HG02970 (cell line): ENCODE measurements at regions not wholly inside any gene's neighbourhood (a gene's known extent, or its start where the extent isn't known, plus 50 kb on each side); places are given as distances from the start of the nearest gene placed in this dataset.
"Not testable (repeated sequence)": the region's sequence is repeated elsewhere in the genome, so short reads cannot be mapped to it uniquely, and the experiment has no call there.

ENCODE experiments used
- ATAC-seq: cut with Tn5 transposase; IDR thresholded peaks from one replicate; pipeline ENCODE4 v1.9.1; 2021; ENCODE audit warnings: mild to moderate bottlenecking, moderate library complexity, moderate number of reproducible peaks; ENCODE audit not compliant: unreplicated experiment, low FRiP score

DNA sequence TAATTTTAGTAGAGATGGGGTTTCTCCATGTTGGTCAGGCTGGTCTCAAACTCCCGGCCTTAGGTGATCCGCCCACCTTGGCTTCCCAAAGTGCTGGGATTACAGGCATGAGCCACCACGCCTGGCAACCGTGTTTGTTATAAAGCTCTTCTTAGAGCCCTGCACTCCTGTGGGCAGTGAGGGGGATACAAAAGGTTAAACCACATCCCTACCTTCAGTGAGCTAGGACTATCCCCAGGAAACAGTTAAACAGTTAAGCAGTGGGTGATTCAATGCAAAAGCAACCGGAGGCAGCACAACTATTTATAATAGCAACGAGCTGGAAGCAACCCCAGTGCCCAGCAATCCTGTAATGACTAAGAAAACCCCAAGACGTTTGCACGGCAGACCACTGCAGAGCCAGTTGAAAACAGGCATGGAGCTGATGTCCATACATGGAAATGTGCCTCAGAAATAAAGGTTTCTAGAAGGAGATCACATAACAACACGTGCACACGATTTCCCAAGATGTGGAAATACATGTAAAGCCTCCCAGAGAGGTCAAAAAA lies 107.2 kb upstream of the LYZL2 start:
- peak; percentile 70 for ATAC-seq

DNA sequence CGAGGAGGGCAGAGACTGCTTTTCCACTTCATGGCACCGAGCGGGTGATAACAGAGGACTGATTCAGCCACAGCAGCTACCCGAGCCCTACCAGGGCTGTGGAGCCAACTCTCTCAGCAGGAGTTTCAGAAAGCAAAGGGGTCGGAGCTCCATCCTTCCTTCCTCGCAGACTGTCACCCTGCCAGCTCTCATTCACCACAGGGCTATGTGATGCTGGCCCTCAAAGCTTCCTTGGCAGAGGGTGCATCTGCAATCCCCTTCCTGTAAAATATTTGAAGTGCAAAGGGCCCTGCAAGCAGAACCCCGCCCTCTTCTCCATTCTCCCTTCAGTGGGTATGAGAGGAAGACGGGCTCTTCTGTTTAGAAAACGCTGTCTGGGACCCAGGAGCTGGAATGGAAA lies 105.3 kb upstream of the LYZL2 start:
- no peak for ATAC-seq

DNA sequence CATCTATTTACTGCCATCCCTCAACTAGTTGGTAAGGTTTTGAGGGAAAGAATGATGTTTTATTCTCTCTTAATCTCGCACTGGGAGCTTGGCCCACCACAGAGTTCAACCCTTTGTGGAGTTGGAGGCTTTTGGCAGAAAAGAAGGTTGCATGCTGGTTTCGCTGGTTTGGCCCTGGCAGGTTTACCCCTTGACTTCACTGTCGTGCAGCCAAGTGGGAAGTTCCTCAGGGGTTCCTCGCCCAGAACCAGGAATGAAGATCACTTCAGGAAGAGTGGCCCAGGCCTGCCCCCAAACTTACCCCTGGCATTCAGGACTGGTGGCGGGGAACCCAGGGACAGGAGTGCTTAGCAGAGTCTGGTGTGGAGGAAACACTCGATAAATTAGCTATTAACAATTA lies 103.1 kb upstream of the LYZL2 start:
- ATAC-seq, result no peak

DNA sequence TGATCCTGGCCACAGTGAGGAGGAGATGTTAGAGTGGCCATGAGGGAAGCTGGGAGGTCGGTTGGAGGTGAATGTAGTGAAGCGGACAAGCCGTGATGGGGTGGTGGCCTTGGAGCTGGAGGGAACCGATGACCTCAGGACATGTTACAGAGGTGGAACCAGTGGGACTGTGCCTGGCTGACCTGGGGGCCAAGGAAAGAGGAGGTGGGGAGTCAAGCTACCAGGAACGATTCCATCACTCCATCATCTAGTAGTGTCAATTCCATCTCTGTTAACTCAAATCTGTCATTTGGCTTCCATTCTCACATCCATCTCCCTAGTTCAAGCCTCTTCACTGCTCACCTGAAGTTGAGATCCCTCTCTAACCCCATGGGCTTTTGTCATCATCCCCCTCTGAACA lies 102.4 kb upstream of the LYZL2 start:
- no peak for ATAC-seq

DNA sequence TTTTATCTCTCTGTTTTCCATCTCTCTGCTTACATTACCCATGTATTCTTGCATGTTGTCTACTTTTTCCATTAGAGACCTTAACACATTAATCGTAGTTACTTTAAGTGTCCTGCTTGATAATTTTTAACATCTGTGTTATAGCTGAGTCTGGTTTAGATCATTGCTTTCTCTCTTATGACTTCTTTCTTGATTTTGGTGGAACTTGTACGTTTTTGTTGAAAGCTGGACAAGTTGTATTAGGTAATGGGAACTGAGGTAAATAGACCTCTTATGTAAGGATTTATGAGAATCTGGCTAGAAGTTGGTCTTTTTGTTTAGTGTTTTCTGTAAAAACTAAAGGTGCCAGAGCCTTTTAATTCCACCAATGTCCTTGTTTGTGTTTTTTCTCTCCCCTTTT lies 100.8 kb upstream of the LYZL2 start:
- no peak for ATAC-seq

DNA sequence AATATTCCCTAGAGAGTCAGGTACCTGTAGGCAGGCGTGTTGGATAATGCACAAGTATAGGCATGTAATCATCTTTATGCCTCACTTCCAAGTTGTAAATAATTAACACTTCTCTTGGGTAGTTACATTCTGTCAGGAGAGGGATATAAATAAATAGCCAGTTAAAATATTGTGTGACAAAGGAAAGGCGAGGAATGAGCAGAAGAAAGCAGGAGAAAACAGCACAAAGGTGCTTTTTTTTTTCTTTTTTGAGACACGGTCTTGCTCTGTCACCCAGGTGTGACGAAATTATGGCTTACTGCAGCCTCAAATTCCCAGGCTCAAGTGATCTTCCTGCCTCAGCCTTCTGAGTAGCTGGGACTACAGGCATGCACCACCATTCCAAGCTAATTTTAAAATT lies 99.2 kb upstream of the LYZL2 start:
- no peak for ATAC-seq

DNA sequence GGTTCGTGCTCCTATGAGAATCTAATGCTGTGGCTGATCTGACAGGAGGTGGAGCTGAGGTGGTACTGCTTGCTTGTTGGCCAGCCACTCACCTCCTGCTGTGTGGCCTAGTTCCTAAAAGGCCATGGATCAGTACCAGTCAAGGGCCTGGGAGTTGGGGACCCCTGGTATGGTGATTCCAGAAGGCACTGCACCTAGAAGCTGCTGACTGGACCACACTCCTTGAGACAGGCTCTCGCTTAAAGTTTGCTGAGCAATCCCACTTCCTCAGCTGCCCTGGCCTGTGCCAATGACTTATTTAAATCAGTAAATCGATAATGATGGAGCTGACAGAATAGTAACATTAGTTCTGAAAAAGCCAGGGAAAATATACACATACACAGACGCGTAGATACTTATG lies 98.6 kb upstream of the LYZL2 start:
- no peak for ATAC-seq

DNA sequence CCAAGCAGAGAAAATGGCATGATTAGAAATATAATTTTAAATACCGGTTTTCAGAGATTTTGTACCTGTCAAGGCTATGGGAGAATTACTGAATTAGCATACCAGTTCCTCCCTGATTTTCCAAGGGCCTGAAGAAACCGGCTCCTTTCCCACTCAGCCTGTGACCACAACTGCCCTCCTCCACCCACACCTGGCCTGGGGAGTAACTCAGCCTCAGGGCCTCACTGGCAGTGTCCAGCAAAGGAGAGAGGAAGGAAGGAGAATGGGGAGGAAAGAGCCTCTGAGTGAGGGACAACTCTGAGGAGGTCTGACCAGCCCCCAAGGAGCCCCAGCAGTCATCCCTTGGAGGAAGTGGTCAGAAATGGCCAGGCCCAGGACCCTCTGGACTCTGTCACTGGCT lies 98.0 kb upstream of the LYZL2 start:
- ATAC-seq, result no peak

DNA sequence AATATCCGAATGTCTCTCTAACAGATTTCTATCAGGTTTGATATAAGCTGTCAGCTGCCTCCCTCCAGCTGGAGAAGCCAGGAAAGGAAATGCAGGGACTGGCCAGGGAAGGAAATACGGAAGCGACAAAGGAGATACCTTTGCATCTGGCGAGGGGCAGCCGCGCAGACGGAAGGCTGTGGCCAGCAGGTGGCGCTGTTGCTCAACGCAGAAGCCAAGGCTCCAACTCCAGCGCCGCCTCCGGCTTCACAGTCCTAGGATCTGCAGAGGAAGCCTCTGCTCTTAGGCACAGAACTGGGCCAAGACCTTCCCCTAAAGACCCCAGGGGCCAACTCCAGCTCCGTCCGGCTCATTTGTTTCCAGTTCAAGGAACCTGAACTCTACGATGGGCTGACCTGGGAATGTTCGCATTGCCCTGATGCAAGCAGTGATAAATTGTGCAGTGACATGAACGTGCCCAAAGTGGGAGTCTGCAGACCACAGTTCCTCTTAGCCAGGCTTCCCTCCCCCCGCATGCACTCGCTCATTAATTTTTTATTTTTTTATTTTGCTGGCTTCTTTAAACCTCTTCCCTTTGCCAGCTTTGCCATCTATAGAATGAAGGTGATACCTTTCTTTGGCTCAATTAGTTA lies 97.3 kb upstream of the LYZL2 start:
- ATAC-seq, result peak; percentile 78

DNA sequence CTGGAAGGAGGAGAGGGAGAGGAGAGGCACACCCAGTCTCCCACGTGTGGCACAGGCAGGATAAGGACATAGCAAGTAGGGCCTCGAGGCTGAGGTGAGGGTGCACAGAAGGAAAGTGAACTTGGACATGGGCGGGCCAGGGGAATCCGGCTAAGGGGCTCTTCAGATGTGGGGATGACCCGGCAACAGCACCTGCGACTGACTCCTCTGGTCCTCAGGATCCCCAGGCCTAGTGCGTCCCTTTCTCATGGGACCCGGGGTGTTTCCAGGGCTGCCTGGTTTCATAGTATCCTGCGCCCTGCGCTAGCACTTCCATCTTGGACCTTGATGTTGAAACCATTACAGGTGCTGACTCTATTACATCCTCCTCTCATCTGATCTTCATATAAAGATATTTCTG lies 96.1 kb upstream of the LYZL2 start:
- no peak for ATAC-seq

DNA sequence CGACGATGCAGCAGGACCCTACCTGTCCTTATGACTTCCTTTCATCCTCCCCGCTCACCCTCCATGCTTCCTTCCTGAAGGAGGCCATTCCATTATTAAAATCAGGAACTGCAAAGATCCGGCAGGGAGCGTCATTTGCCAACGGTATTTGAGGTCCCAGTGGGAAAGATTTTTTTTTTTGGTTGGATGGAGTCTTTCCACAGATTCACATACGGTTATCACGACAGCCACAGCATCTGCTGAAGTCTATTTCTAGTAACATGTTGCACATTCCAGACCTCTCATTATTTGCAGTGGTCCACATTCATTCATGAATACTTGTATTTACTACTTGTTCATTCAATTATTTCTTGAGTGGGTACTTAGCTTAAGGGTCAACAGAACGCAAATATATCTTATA lies 94.7 kb upstream of the LYZL2 start:
- ATAC-seq, result no peak

DNA sequence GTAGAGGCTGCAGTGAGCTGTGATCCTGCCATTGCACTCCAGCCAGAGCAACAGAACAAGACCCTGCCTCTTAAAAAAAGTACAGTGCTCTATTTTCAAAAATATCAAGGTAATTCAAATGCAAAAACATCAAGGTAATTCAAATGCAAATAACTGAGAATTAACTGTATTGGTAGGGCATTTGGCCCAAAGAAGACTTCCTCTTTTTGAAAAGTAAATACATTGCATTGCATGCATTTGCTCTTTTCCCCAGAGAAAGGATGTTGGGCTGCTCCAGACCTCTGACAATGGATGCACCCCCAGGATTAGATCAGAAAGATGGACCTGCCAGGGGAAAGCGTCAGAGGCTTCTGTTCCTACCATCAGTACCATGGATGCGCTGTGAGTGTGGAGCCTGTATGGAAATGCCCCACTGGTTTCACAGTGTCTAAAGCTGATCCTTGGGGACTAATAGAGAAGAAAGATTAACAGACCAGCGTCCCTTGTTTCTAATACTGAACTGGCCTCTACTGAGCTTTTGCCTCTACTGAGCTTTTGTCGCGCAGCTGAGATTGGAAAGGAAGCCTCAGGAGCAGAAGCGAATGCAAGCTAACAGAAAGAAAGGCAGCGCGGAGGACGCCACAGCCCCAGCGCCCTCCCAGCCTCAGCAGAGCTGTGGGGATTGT lies 93.5 kb upstream of the LYZL2 start:
- no peak for ATAC-seq

DNA sequence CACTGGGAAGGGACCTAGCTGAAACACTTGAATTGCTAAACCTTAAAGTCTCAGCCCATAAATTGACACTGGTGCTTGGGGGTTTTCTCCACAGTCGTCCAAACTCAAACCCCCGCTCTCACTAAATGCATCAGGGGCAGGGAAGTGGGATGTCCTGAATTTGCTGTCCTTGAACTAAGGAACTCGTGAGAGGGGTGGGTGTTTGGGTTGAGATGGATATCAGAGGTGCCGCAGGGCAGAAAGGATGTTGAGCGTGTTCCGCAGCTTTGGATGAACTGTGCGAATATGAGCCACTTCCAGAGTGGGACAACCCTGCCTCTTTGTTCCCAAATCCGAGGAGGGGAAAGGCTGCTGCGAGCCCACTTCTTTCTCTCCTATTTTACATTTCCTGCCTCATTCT lies 90.3 kb upstream of the LYZL2 start:
- no peak for ATAC-seq

DNA sequence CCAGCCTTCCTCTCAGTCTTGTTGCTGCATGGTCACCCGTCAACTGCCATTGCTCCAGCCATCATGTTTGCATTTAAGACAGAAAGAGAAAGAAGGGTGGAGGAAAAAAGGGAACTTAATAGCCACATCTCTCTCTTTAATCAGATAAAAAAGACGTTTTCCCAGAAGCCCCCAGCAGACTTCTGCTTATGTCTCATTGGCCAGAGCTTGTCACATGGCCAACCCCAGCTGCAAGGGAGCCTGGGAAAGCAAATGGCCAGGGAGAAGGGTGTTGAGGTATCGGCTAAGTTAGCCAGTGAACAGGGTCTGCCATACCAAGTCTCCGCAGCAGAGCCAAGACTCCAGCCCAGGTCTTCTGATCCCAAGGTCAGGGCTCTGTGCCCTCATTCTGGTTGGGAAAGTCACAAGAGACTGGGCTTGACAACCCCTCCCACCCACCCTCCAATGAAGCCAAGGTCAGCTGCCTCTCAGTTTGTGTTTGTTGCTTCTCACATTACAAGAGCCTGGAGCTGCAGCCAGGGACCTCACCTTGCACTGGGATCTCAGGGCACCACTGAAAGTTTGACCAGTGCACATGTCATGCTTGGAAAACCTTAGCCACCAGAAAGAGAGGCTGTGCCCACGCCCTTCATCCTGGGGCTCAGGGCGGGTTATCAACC lies 80.3 kb upstream of the LYZL2 start:
- ATAC-seq, result no peak

DNA sequence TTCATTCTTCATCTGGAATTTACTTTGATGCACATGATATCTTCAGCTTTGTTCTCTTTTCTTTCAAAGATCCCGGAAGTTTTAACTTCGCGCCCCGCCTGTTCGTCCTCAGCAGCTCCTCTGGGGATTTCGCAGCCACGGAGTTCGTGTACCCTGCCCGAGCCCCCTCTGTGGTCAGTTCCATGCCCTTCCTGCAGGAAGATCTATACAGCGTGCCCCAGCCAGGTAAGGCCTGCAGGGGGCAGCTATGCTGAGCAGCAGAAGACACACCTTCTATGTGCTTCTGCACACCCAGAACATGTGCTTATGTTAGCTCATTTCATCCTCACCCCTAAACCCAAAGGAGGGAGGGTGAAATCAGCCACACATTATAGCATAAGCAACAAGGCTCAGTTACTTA lies 79.7 kb upstream of the LYZL2 start:
- ATAC-seq, result no peak

DNA sequence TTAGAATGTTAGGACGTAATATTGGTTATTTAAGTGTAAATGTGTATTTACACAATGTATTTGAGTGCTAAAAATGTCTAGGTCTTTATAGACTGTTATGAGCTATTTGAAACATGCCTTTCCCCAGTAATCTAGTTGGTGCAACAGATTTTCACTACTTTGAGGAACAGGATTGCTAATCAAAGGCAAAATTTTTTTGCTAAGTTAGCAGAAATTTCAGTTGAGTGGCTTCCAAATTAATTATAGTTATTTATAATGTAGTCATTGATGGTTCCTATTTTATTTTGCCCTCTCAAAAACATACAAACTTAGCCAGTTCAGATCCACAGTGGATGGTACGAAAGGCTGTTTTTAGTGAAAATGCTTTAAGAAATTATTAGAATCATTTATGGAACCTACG lies 78.7 kb upstream of the LYZL2 start:
- no peak for ATAC-seq

DNA sequence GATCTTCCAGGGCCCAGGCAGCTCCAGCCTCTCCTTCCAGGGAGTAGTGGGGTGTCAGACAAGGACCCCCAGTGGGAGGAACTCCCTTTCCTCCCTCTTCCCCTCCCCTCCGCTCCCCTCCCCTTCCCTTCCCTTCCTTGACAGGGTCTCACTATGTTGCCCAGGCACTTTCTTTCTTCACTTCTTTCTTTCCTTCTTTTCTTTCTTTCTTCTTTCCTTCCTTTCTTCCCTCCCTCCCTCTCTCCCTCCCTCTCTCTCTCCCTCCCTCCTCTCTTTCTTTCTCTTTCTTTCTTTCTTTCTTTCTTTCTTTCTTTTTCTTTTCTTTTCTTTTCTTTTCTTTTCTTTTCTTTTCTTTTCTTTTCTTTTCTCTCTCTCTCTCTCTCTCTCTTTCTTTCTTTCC lies 76.6 kb upstream of the LYZL2 start:
- not testable (repeated sequence) for ATAC-seq

DNA sequence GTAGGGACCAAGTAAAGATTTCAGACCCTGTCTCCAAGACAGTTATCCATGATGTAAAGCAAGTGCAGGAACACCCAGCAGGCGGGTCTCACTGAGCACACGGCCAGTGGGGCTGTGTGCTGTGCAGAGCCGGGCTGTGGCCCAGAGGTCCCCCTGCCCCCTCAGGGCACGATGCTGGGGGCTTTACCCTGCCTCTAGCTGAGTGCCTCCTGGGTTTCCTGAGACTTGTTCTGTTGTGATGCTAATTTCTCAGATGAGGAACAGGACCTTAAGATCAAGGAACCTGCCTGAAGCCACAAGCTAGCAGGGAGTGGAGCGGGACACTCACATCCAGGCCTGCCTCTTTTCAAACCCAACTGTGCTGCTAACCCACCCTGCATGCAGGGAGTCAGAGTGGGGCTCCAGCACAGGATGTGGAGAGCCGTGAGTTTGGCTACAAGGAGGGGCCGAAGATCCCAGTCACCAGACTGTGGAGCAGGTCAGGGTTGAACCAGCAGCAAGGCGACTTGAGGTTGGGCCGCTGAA lies 76.1 kb upstream of the LYZL2 start:
- peak; percentile 7 for ATAC-seq

DNA sequence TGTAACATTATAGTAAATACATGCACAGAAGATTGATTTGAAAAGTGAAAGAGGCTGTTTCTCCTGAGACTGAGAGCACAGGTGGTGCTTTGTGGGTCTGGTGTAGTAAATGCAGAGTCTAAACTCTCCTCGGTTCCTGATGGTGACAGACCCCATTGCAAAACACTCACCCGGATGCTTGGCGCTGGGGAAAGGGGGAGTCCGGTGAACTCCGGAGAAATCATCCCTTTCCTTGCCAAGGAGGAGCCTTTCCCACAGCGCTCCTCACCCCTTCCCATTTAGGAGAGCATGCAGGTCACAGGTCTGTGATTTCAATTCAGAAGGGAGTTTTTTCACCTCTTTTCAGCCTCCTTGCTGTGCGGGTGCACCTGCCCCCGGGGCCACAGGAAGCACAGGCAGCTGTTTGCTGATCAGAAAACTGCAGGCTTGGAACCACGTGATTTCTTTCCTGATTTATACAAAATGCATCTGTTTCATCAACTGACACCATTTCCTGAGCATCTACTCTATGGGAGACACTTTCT lies 75.6 kb upstream of the LYZL2 start:
- peak; percentile 45 for ATAC-seq

DNA sequence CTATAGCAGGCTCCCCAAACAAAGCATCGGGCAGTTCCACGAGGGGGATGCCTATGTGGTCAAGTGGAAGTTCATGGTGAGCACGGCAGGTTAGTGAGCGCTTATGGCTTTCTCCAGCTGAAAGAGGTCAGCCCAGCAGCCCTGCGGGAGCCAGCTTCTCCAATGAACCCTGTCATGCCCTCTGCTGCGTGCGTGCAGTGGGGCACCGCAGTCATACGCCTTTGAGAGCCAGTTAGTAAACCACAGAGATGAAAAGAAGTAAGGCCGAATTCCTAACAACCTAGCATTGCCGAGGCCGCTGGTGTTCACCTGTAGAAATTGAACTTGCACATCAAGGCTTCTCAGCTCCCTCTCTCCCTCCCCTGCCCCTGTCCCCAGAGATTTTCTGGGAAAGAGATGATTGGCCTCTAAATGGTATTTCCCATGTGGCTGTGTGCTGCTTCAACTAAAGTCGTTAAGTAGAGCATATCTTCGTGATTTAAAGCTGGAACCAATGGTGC lies 75.1 kb upstream of the LYZL2 start:
- ATAC-seq, result not testable (repeated sequence)

DNA sequence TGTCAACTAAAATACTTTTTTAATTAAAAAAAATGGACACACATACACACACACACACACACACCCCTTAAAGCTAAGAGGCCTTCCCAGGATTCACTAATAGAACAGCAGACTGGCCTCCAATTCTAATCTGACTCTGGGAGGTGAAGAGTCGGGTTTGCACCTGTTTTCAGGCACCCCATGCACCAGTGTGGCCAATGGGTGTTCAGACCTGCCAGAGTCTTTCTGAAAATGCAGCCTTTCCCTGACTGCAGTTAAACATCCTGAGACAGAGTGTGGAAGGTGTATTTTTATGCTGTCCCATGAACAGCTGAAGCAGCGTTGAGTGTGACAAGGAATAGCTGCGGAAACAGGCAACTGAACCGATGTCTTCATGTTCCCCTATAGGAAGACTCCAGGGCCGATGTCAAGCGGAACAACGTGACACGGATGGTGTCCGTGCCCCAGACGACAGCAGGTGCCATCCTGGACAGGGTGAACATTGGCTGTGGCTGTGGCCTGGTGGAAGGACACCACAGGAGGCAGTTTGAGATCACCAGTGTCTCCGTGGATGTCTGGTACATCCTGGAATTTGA lies 74.6 kb upstream of the LYZL2 start:
- no peak for ATAC-seq
